Adrenal gland (tissue), 9 donors: ENCODE measurements at regions not wholly inside any gene's neighbourhood (a gene's known extent, or its start where the extent isn't known, plus 50 kb on each side); places are given as distances from the start of the nearest gene placed in this dataset.

Source experiments
- DNase-seq, 7 donors: peaks; one replicate each; pipeline ENCODE4 v3.0.0-alpha.2; 2019 to 2020
- H3K27ac ChIP-seq, 5 donors: fragments of 200-600 bp; sonication (generic) in 4 of 5; 1 replicate in 3 of 5; 2 replicates in 2 of 5; pipeline versions ENCODE4 v1.5.1 to v1.8.0; 2016 to 2020; ENCODE audit warnings: mild to moderate bottlenecking in 1 of 5
- H3K27me3 ChIP-seq: fragments of 200-600 bp; 2 replicates; pipeline ENCODE4 v1.8.0; 2021
- H3K36me3 ChIP-seq, 2 donors: fragments of 200-600 bp; replicated peaks in 1 of 2; 1 replicate in 1 of 2; 2 replicates in 1 of 2; pipeline versions ENCODE4 v1.5.1 to v1.8.0; 2018 to 2022
- H3K4me1 ChIP-seq, 2 donors: fragments of 200-600 bp; replicated peaks in 1 of 2; 1 replicate in 1 of 2; 2 replicates in 1 of 2; pipeline versions ENCODE4 v1.5.1 to v1.8.0; 2018 to 2021
- H3K4me3 ChIP-seq, 4 donors: fragments of 200-600 bp; sonication (generic) in 3 of 4; one replicate each; pipeline ENCODE4 v1.5.1; 2016 to 2018
- H3K9me3 ChIP-seq, 3 donors: fragments of 200-600 bp; sonication (generic) in 1 of 3; replicated peaks in 1 of 3; 1 replicate in 2 of 3; 2 replicates in 1 of 3; pipeline versions ENCODE4 v1.5.1 to v1.8.0; 2016 to 2021
- POLR2A ChIP-seq, 2 donors: fragments of 450-650 bp; IDR thresholded peaks; one replicate each; pipeline ENCODE4 v1.6.1; 2017; ENCODE audit warnings: antibody characterized with exemption in 2 of 2, mild to moderate bottlenecking in 2 of 2, moderate library complexity in 1 of 2
- WGBS, 4 donors: extraction: QIAGEN DNeasy Blood & Tissue Kit in 2 of 4; methylation state at CpG; one replicate each; pipeline versions ENCODE4 v1.1.5 to v1.1.7; 2013 to 2017; 5-methylcytosine and 5-hydroxymethylcytosine counted together
- intact Hi-C, 2 donors: fragments of 100-400 bp; cut with DNase I; formaldehyde crosslinking; loops; one replicate each; pipeline versions ENCODE4 v1.14.1 to v1.15.0; 2022 to 2023
- TF ChIP-seq, protein P1 (sequence below), 6 experiments: fragments of 450-650 bp in 4 of 6; fragments of 200-600 bp in 2 of 6; sonication (generic) in 1 of 6; IDR thresholded peaks; 1 replicate in 5 of 6; 2 replicates in 1 of 6; pipeline versions ENCODE4 v1.5.1 to v1.8.0; 2016 to 2021; ENCODE audit warnings: antibody characterized with exemption in 6 of 6, mild to moderate bottlenecking in 2 of 6, moderate library complexity in 1 of 6
- donor health status: healthy with polysubstance abuse.
- donor health status: Bipolar disorder and iron deficiency.
- donor health status: DM: yes; HTN: yes; CAD: no.
- donor health status: DM: no; HTN: no; CAD: no.
- donor health status: DM: no; HTN: no; CAD: no.

GRCh38 chr1:191959856-191960255 lies 198.4 kb upstream of the RGS18 start:
- Histone ChIP-seq H3K27ac (no peak overlapping the region), H3K4me3 (no peak overlapping the region), H3K4me1 (no peaks in the 10 kb centered on the region), H3K27me3 (no peaks in the 10 kb centered on the region), H3K36me3 (no peaks in the 10 kb centered on the region), H3K9me3 (no peaks in the 10 kb centered on the region)
- intact Hi-C loops = no loop called here
- TF ChIP-seq POLR2A (IDR thresholded peaks at IDR 0.05) = no peak
- TF ChIP-seq, protein P1, sequence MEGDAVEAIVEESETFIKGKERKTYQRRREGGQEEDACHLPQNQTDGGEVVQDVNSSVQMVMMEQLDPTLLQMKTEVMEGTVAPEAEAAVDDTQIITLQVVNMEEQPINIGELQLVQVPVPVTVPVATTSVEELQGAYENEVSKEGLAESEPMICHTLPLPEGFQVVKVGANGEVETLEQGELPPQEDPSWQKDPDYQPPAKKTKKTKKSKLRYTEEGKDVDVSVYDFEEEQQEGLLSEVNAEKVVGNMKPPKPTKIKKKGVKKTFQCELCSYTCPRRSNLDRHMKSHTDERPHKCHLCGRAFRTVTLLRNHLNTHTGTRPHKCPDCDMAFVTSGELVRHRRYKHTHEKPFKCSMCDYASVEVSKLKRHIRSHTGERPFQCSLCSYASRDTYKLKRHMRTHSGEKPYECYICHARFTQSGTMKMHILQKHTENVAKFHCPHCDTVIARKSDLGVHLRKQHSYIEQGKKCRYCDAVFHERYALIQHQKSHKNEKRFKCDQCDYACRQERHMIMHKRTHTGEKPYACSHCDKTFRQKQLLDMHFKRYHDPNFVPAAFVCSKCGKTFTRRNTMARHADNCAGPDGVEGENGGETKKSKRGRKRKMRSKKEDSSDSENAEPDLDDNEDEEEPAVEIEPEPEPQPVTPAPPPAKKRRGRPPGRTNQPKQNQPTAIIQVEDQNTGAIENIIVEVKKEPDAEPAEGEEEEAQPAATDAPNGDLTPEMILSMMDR (IDR thresholded peaks at IDR 0.05) = no peak
- 66 to 73% (median 70%) methylated on average over 4 of the region's 4 CpGs for whole genome bisulfite sequencing, 4 donors
- DNase-seq = no peak

GRCh38 chr1:191963286-191963685 lies 195.0 kb upstream of the RGS18 start:
- Histone ChIP-seq H3K27me3 (no peaks in the 10 kb centered on the region), H3K36me3 (no peaks in the 10 kb centered on the region), H3K27ac (no peak overlapping the region), H3K4me3 (no peak overlapping the region), H3K4me1 (no peaks in the 10 kb centered on the region), H3K9me3 (no peaks in the 10 kb centered on the region)
- TF ChIP-seq, protein P1 (IDR thresholded peaks at IDR 0.05) = no peak
- TF ChIP-seq POLR2A (IDR thresholded peaks at IDR 0.05) = no peak
- intact Hi-C loops = no loop called here
- 79 to 91% (median 85%) methylated on average over 2 of the region's 2 CpGs for WGBS, 4 donors
- no peak for DNase-seq

GRCh38 chr1:191963781-191964455 lies 194.3 kb upstream of the RGS18 start:
- Histone ChIP-seq H3K27ac (no peak overlapping the region), H3K36me3 (no peaks in the 10 kb centered on the region), H3K4me3 (no peak overlapping the region), H3K27me3 (no peaks in the 10 kb centered on the region), H3K9me3 (no peaks in the 10 kb centered on the region), H3K4me1 (no peaks in the 10 kb centered on the region)
- WGBS, 4 donors = 29 to 44% (median 39%) methylated on average over 3 of the region's 3 CpGs
- no peak for TF ChIP-seq POLR2A (IDR thresholded peaks at IDR 0.05)
- TF ChIP-seq, protein P1 (IDR thresholded peaks at IDR 0.05) = no peak
- intact Hi-C loops = no loop called here
- DNase-seq = no peak

GRCh38 chr1:191969290-191969689 lies 189.0 kb upstream of the RGS18 start:
- no peak overlapping the region for H3K4me3 ChIP-seq
- 69 to 88% (median 79%) methylated on average over 5 of the region's 5 CpGs for WGBS, 4 donors
- intact Hi-C loops = no loop called here
- H3K4me1 ChIP-seq = no peaks in the 10 kb centered on the region
- TF ChIP-seq POLR2A (IDR thresholded peaks at IDR 0.05) = no peak
- TF ChIP-seq, protein P1 (IDR thresholded peaks at IDR 0.05) = no peak
- H3K36me3 ChIP-seq = no peaks in the 10 kb centered on the region
- no peak for DNase-seq
- H3K27ac ChIP-seq = no peak overlapping the region
- H3K9me3 ChIP-seq = no peaks in the 10 kb centered on the region
- H3K27me3 ChIP-seq = no peaks in the 10 kb centered on the region
